ENCODE measurements at regions not wholly inside any gene's neighbourhood (a gene's known extent, or its start where the extent isn't known, plus 50 kb on each side); places are given as distances from the start of the nearest gene placed in this dataset.

DNA sequence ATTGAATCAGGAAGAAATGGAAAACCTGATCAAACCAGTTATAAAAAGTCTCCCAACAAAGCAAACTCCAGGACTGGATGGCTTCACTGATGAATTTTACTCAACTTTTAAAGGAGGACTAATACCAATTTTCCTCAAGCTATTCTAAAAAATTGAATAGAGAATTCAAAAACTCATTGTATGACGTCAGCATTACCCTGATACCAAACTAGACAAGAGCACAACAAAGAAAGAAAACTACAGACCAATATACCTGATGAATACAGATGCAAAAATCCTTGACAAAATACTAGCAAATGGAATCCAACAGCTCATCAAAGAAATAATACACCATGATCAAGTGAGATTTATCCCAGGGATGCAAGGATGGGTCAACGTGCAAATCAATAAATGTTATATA is 172.9 kb downstream of the FNDC1 start:
- no peak for DNase-seq (ENCODE audit: low read depth)

DNA sequence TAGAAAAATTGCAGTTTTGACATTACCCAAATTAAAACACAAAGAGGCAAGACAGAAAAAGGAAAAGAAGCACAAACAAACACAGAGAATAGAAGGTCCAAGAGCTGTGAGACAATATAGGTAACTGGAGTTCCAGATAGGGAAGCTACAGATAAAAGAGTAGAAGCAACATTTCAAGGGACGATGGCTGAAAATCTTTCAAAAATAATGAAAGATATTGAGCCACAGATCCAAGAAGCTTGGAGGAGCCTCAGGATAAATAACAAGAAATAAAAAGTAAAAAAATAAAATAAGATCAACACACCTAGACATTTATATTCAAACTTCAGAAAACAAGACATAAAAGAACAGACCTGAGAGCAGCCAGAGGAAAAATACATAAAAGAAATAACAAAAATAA is 164.9 kb downstream of the FNDC1 start:
- DNase-seq (ENCODE audit: low read depth): no peak

DNA sequence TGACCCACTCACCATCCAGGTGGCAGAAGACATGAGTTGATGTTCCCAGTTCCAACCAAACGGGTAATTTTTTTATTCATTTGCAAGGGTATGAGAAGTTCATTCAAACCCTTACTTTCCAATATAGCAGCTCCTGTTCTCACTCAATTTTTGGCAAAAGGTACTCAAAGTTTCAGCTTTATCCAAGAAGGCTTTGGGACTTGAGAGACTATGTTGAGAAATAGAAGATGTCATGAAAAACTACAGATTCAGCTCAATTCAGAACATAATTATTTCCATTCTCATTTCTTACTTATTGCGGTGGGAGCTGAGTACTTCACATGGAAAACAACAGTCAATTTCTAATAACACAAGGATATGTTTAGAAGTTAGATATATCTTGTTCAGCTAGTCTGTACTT is 162.3 kb downstream of the FNDC1 start:
- no peak for DNase-seq (ENCODE audit: low read depth)

DNA sequence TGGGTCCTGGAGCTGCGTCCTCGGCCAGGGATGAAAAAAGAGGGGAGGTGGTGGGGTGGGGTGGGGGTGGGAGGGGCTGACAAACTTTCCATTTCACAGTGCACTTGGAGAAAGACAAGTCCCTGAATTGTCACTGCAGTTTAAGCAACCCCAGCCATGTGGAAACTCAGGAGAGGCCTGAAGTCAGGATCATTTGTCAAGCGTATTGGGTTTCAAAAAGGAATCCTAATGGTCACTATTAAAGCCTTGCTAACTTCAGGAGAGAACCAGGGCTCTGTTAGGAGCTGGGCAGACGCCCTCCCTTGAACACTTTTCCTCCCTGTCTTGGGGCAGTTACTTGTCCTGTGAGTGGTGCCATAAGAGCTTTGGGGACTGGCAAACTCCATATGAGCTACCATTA is 159.9 kb downstream of the FNDC1 start:
- DNase-seq (ENCODE audit: low read depth): no peak

DNA sequence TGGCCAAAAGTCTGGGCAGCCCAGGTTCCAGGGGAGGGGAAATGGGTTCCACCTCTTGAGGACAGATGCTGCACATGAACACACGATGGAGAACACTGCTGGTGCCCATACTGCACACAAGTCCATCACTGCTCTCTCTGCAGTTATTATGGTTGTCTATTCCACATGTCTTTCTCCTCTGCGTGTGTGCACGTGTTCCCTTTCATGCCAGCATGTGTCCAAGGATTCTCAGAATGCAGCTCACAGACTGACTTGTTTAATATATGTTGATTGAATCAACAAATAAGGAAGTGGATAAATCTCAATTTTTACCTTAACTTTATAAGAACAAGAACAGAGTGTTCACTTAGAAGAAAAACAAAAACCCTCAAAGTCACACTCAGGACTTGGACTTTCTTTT is 158.9 kb downstream of the FNDC1 start:
- DNase-seq (ENCODE audit: low read depth): no peak

DNA sequence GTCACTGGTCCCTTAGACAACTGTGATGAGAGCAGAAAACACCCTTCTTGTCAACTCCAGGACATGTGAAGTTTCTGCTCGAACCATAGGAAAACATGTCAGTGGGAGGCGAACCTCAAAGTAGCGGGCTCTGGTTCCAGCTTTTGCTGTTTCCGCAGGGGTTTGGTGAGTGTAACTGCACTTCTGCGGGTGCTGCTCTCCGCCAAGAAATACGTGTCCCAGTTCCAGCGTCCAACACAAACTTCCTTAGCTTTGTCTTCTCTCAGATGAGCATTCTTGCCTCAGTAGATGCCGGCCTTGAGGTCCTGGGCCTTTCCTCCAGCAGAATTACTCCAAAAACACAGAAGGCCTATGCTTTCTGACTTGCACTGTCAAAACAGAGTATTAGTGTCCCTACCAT is 156.3 kb downstream of the FNDC1 start:
- DNase-seq (ENCODE audit: low read depth): no peak

DNA sequence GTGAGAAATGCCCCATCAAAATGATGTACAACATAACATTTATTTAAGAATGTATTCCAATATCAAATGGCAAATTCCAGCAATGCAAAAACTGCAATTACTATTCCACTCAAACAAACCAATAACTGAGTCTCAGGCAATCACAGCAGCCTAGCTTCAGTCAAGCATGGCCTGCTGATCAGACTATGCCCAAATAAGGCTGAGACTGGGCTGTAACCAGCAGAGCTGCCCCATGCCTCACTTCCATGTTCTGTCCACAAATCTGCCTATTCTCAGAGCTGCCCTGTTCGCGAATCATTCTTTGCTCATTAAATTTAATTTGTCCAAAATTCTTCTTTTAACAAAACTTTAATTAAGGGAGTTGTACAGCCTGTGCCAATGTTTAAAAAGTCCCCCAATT is 155.4 kb downstream of the FNDC1 start:
- DNase-seq (ENCODE audit: low read depth): no peak

Measured in fibroblast of gingiva (primary cell).